Body of pancreas (tissue), 4 donors: ENCODE measurements at regions not wholly inside any gene's neighbourhood (a gene's known extent, or its start where the extent isn't known, plus 50 kb on each side); places are given as distances from the start of the nearest gene placed in this dataset.

Experiments
- ATAC-seq: fragments of 150-250 bp; one replicate; pipeline ENCODE4 v1.9.1; 2016
- DNase-seq, 4 donors: peaks; one replicate each; pipeline ENCODE4 v3.0.0-alpha.2; 2019
- H3K27ac ChIP-seq, 4 donors: fragments of 200-600 bp; sonication (generic); 1 replicate in 3 of 4; 2 replicates in 1 of 4; pipeline versions ENCODE4 v1.5.1 to v1.6.1; 2016 to 2019; ENCODE audit warnings: mild to moderate bottlenecking in 1 of 4, mixed read lengths in 1 of 4, moderate library complexity in 1 of 4
- H3K27me3 ChIP-seq, 2 donors: fragments of 200-600 bp; sonication (generic); one replicate each; pipeline ENCODE4 v1.6.0; 2016; ENCODE audit warnings: mild to moderate bottlenecking in 1 of 2
- H3K36me3 ChIP-seq, 2 donors: fragments of 200-600 bp; sonication (generic); replicated peaks in 1 of 2; 2 replicates each; pipeline ENCODE4 v1.5.1; 2016; ENCODE audit warnings: low read depth in 2 of 2; ENCODE audit not compliant: insufficient read depth in 1 of 2
- H3K4me1 ChIP-seq: fragments of 200-600 bp; sonication (generic); one replicate; pipeline ENCODE4 v1.6.0; 2016
- H3K4me3 ChIP-seq, 2 donors: fragments of 200-600 bp; sonication (generic); 1 replicate in 1 of 2; 2 replicates in 1 of 2; pipeline ENCODE4 v1.5.1; 2016 to 2019
- H3K9me3 ChIP-seq, 3 donors: fragments of 200-600 bp; sonication (generic); 1 replicate in 2 of 3; 2 replicates in 1 of 3; pipeline ENCODE4 v1.5.1; 2016
- POLR2A ChIP-seq, 3 donors: fragments of 450-650 bp; IDR thresholded peaks; one replicate each; pipeline ENCODE4 v1.6.1; 2016; ENCODE audit warnings: antibody characterized with exemption in 3 of 3, mild to moderate bottlenecking in 2 of 3
- WGBS, 2 donors: methylation state at CpG; one replicate each; pipeline ENCODE4 v1.1.5; 2017; 5-methylcytosine and 5-hydroxymethylcytosine counted together
- intact Hi-C: fragments of 100-400 bp; cut with DNase I; formaldehyde crosslinking; loops from one replicate; pipeline ENCODE4 v1.15.1; 2023
- TF ChIP-seq, protein P1 (sequence below), 7 experiments: fragments of 450-650 bp in 4 of 7; fragments of 200-600 bp in 3 of 7; sonication (generic) in 3 of 7; IDR thresholded peaks; one replicate each; pipeline ENCODE4 v1.5.1; 2016 to 2019; ENCODE audit warnings: antibody characterized with exemption in 7 of 7

DNA sequence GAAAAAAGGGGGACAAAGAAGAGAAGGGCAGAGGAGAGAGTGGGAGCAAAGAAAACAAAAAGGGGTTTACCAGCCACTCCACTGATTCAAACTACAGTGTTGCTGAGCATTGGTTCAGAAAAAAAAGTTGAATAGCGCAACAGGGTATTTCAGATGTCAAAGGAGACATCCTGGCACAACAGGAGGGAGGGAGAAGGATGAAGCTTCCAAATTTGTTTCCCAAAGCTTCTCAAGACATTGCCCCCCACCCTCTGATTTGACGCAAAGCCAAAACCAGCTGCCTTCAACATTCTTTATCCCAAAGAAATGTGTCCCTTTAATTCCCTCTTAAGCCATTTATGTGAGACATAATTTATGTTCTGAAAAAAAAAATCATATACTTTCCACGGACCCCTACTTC lies 105.5 kb upstream of the TNC start:
- no peak for DNase-seq
- TF ChIP-seq, protein P1, sequence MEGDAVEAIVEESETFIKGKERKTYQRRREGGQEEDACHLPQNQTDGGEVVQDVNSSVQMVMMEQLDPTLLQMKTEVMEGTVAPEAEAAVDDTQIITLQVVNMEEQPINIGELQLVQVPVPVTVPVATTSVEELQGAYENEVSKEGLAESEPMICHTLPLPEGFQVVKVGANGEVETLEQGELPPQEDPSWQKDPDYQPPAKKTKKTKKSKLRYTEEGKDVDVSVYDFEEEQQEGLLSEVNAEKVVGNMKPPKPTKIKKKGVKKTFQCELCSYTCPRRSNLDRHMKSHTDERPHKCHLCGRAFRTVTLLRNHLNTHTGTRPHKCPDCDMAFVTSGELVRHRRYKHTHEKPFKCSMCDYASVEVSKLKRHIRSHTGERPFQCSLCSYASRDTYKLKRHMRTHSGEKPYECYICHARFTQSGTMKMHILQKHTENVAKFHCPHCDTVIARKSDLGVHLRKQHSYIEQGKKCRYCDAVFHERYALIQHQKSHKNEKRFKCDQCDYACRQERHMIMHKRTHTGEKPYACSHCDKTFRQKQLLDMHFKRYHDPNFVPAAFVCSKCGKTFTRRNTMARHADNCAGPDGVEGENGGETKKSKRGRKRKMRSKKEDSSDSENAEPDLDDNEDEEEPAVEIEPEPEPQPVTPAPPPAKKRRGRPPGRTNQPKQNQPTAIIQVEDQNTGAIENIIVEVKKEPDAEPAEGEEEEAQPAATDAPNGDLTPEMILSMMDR (IDR thresholded peaks at IDR 0.05) = no peak
- TF ChIP-seq POLR2A (IDR thresholded peaks at IDR 0.05) = no peak
- no peak for ATAC-seq
- 39 to 47% methylated on average over 3 of the region's 3 CpGs for WGBS, 2 donors
- Histone ChIP-seq H3K27ac (no peak overlapping the region), H3K9me3 (no peaks in the 10 kb centered on the region), H3K27me3 (no peaks in the 10 kb centered on the region), H3K4me3 (no peak overlapping the region), H3K36me3 (no peaks in the 10 kb centered on the region), H3K4me1 (no peaks in the 10 kb centered on the region)
- intact Hi-C loops = no loop called here

DNA sequence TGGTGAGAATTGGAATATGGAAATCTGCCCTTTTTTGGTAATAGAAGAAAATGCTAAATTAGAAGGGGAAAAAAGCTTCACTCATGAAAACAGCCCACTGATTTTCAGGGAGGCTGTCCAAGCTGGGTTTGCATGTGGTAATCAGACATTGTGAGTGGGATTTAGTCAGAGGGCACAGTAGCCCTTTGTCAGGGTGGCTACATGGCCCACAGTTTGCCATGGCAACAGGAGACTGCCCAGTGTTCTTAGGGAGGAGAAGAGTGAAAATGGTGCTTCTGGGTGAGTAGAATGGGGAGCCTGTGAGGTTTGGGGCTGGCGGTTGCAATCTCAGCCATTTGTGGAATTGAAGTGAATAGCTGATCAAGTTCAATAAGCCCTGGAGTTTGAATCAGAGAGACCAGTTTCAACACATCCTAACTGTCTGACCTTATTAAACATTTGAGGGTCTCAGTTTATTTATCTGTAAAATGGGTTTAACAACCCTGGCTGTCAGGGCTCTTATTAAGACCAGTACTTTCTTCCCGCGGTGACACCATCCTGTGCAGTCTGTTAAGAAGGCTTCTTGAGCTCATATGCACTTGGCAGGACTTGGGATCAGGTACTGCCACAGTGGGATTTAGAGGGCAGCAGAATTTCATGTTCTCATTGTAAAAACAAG lies 107.6 kb upstream of the TNC start:
- no peak overlapping the region for H3K27ac ChIP-seq
- ATAC-seq (no peak), DNase-seq (no peak)
- WGBS, 2 donors = 88 to 92% methylated on average over 3 of the region's 3 CpGs
- no peak overlapping the region for H3K4me3 ChIP-seq
- H3K36me3 ChIP-seq = no peaks in the 10 kb centered on the region
- no peaks in the 10 kb centered on the region for H3K27me3 ChIP-seq
- intact Hi-C loops = no loop called here
- H3K4me1 ChIP-seq = no peaks in the 10 kb centered on the region
- no peaks in the 10 kb centered on the region for H3K9me3 ChIP-seq
- TF ChIP-seq, protein P1 (IDR thresholded peaks at IDR 0.05) = no peak

DNA sequence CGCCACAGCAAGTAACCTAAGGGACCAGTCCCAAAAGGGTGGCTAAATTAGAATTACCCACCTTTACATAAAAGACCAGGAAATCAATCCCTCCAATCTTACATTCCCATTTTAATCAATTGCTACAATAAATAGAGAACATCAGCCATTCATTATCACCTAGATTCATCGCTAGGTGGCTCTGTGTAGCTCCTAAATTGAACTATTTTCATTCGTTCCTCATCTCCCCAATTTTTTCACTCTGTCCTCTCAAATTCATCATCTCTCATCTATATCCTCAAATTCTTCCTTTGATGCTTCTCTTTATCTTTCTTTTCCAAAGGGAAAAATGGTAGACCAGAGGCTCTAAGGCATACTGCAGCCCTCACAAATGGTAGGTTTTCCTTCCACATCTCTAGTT lies 108.2 kb upstream of the TNC start:
- WGBS, 2 donors = 65 to 71% methylated on average over 3 of the region's 3 CpGs

DNA sequence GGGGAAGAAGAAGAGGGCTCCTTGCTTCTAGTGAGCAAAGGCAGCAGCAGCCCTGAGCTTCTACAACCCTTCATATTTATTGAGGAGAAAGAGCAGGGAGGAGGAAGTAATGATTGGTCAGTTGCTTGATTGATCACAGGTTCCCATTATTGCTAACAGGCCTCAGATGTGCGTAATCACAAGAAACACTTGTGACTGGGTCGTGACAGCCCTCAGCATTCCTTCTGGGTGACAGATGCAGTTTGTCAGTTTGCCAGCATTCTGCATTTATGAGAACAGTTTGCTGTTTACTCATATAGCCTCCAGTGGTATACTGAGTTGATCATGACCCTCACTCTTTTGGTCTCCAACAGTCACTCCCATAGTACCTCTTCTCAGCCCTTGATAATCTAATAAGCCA lies 111.5 kb upstream of the TNC start:
- DNase-seq (no peak), ATAC-seq (no peak)
- H3K36me3 ChIP-seq = no peaks in the 10 kb centered on the region
- intact Hi-C loops = no loop called here
- no peak overlapping the region for H3K4me3 ChIP-seq
- no peak overlapping the region for H3K27ac ChIP-seq
- no peaks in the 10 kb centered on the region for H3K27me3 ChIP-seq
- no peaks in the 10 kb centered on the region for H3K9me3 ChIP-seq
- H3K4me1 ChIP-seq = no peaks in the 10 kb centered on the region
- TF ChIP-seq, protein P1 (IDR thresholded peaks at IDR 0.05) = no peak
- TF ChIP-seq POLR2A (IDR thresholded peaks at IDR 0.05) = no peak
- 75 to 81% methylated on average over 2 of the region's 2 CpGs for WGBS, 2 donors

More for the DNA sequence above, 108.2 kb upstream of the TNC start:
- Histone ChIP-seq H3K36me3 (no peaks in the 10 kb centered on the region), H3K27ac (no peak overlapping the region), H3K9me3 (no peaks in the 10 kb centered on the region), H3K4me3 (no peak overlapping the region), H3K27me3 (no peaks in the 10 kb centered on the region), H3K4me1 (no peaks in the 10 kb centered on the region)
- intact Hi-C loops = no loop called here
- TF ChIP-seq POLR2A (IDR thresholded peaks at IDR 0.05) = no peak
- TF ChIP-seq, protein P1 (IDR thresholded peaks at IDR 0.05) = no peak
- no peak for ATAC-seq
- no peak for DNase-seq

DNA sequence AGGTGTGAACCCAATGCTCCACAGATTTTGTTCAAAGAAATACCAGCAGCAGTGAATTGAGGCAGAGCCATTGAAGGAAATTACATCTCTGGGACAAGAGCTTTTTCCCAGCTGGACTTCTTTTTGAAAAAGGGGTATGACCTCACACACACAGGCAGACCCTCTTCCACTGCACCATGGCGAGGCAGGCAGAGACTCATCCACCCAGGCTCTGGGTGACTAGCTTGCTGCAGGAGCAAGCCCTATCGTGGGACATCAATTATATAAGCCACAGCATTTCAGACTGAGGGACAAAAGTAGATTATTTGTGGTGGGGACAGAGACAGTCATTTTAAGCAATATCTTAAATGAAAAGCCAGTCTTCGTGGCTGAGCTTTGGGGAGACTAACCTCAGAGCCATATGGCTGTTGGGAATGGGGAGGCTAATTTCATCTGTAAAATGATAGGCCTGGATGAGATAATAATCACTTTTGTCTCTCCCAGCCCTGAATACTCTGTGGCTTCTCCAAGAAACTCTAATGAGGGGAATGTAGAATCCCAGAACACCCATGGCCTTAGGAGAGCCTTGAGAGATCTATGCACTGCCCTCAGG lies 113.1 kb upstream of the TNC start:
- TF ChIP-seq, protein P1 (IDR thresholded peaks at IDR 0.05) = no peak
- TF ChIP-seq POLR2A (IDR thresholded peaks at IDR 0.05) = no peak
- no peak overlapping the region for H3K27ac ChIP-seq
- ATAC-seq (no peak), DNase-seq (no peak)
- H3K9me3 ChIP-seq = no peaks in the 10 kb centered on the region
- H3K4me3 ChIP-seq = no peak overlapping the region
- 67 to 68% methylated on average over 3 of the region's 3 CpGs for WGBS, 2 donors
- no peaks in the 10 kb centered on the region for H3K36me3 ChIP-seq
- intact Hi-C loops = no loop called here
- no peaks in the 10 kb centered on the region for H3K27me3 ChIP-seq
- H3K4me1 ChIP-seq = no peaks in the 10 kb centered on the region
